Hematopoietic multipotent progenitor cell treated with erythropoietin and hydrocortisone succinate and interleukin-3 and kit ligand, for 15 days (in vitro differentiated cells): ENCODE measurements at regions not wholly inside any gene's neighbourhood (a gene's known extent, or its start where the extent isn't known, plus 50 kb on each side); places are given as distances from the start of the nearest gene placed in this dataset.
"Not testable (repeated sequence)": the region's sequence is repeated elsewhere in the genome, so short reads cannot be mapped to it uniquely, and the experiment has no call there.

Experiments
- DNase-seq: peaks from one replicate; pipeline ENCODE4 v3.0.0-alpha.2; 2015; ENCODE audit warnings: low spot score

DNA sequence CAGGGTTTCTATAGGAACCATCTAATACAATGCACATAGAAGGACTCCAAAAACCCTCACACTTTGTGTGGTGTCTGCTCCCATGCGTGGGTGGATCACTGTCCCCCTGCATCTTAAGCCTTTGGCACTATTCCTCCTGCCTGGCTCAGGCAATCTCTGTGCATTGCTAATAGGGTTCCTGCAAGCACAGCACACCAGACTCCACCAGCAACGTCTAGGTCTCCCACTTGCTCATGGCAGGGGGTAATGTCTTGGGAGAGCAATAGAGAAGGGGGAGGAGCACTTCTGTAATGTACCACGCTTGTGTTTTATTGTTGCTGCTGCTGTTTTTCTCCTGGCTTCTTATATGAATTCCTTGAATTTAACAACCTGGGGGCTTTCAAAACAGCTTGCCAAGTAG lies 182.6 kb upstream of the GLRA1 start:
- no peak for DNase-seq

DNA sequence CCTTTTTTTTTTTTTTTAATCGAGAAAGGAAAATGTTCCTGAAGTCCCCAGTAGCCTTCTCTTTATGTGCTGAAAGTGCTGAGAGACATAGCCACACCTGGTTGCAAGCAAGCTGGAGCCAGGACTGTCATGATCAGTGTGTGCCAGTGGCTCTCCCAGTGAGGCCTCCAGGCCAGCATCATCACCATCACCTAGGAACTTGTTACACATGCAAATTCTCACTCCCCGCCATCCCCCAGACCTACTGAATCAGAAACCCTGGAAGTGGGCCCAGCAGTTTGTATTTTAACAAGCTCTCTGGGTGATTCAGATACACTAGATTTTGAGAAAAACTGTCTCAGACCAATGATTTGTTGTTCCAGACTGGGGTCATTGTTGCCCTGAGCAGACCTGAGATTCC lies 181.9 kb upstream of the GLRA1 start:
- DNase-seq, result no peak

- DNase-seq, result no peak
Observed at GRCh38 chr5:152105085-152105484, 180.4 kb upstream of the GLRA1 start.

GRCh38 chr5:152104211-152104610 lies 179.6 kb upstream of the GLRA1 start:
- DNase-seq, result no peak

DNA sequence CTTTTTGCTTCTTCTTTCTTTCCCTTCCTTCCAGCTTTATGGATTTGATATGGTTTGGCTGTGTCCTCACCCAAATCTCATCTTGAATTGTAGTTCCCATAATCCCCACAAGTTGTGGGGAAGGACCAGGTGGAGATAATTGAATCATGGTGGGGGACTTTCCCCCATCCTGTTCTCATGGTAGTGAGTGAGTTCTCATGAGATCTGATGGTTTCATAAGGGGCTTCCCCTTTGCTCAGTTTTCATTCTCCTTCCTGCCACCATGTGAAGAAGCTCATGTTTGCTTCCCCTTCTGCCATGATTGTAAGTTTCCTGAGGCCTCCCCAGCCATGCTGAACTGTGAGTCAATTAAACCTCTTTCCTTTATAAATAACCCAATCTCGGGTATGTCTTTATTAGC lies 178.3 kb upstream of the GLRA1 start:
- not testable (repeated sequence) for DNase-seq

- DNase-seq, result no peak
Observed at GRCh38 chr5:152102057-152102456, 177.4 kb upstream of the GLRA1 start.

- no peak for DNase-seq
Observed at GRCh38 chr5:152100462-152100861, 175.8 kb upstream of the GLRA1 start.

GRCh38 chr5:152097128-152097527 lies 172.5 kb upstream of the GLRA1 start:
- no peak for DNase-seq

DNA sequence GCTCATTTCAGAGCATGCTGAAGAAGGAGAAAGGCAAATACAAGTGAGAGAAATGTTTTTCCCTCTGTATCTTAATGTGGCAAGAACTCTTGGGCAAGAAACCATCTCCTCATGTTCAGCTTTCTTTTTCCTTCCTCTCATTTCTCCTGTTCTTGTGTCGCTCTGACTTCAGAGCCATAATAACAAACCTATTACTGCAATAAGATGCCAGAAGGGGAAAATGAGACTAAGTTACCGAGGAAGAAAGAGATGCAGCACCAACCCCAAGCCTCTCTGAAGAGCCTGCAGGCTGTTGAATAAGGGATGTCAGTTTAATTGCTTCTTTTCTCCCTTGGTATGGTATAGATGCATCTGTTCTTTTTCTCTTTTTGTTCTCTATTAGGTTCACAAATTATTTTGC lies 170.1 kb upstream of the GLRA1 start:
- DNase-seq, result no peak

- no peak for DNase-seq
Observed at GRCh38 chr5:152094060-152094459, 169.4 kb upstream of the GLRA1 start.

DNA sequence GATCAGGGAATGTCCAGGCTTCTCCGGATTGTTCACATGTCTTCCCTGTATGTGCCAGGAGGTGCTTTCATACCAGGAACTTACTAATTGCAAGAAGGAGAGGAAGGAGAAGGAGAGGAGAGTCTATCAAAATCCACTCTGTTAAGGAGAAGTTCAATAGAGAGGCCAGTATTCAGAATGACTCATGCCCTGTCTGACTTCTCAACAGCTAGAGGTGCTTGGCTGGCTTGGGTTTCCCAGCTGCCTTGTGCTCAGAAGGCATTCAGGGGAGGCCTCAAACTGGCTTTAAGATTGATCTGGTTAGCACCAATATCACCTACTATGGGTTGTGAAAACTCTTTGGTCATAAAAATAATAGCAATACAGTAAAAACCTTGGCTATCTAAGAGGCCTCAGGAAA lies 167.9 kb upstream of the GLRA1 start:
- DNase-seq, result no peak

DNA sequence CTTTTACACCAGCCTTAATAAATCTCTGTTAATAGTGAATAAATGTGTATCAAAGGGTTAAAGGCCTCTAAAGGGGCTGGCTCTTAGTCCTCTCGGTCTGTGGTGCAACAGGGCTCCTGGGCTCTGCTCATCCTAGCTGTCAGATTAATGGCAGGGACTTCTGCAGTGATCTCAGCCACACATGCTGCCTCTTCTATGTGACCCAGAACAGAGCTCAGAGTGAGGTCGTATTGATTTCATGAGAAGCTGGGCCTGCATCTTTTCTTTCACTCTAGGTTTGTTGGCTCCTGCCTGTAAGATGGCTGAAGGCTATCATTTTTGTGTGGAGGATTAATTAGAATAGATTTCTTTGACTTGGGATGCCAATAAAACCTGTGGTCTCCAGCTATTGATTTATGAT lies 165.0 kb upstream of the GLRA1 start:
- DNase-seq, result no peak

DNA sequence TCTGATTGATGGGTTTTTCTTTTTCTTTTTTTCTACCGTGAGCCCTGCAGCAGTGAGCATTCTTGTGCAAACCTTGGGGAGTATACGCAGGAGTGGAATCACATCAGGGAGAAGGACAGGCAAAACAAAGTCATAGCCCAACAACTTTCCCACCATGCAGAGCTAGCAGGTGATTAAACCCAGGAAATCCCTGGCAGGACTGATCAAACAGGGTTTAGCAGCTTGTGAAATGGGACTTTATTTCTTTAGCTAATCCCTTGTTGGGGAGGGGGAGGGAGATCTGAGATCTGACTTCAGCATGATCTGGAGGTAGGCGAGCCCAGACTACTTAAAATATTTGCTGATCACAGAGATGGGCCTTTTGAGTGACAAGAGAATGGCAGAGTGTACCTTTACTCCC lies 162.0 kb upstream of the GLRA1 start:
- DNase-seq, result no peak

- DNase-seq, result no peak
Observed at GRCh38 chr5:152084476-152084875, 159.8 kb upstream of the GLRA1 start.

DNA sequence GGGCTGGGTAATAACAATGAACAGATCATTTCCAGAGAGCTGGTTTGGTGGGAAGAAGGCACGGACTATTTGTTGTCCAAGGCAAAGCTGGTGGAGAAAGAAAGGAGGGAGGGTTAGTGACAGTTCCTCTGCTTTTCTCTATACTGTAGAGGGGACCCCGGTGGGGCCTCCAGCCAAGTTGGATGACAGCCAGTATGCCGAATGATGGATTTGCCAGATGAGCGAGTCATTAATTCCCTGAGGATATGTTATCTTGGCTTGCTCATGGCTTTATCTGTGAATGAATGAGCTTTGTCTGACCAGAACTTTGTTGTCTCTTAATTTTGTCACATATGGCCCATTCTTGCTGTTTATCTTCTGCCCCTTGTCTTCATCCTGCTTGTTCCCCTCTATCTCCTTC lies 158.6 kb upstream of the GLRA1 start:
- no peak for DNase-seq

- DNase-seq, result no peak
Observed at GRCh38 chr5:152072091-152072490, 147.4 kb upstream of the GLRA1 start.

DNA sequence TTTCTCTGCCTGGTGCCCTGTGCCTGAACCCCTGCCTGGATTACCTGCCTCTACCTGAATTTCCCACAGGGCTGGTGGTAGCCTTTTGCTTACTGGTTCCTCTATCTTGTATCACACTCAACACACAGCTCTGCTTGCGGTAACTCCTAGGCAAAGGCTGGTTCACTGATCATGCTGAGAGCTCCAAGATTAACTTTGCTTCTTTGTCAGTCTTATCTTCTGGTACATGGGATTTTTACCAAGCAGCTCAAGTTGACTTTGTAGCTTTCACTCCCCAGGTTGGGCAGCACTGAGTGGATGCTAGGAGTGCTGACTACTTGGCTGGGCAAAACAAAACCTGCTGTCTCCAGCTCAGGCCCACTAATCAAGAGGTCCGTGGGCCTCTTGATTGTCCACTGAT lies 145.9 kb upstream of the GLRA1 start:
- no peak for DNase-seq

GRCh38 chr5:152066784-152067183 lies 142.1 kb upstream of the GLRA1 start:
- DNase-seq, result no peak

GRCh38 chr5:152063004-152063403 lies 138.4 kb upstream of the GLRA1 start:
- DNase-seq, result no peak

DNA sequence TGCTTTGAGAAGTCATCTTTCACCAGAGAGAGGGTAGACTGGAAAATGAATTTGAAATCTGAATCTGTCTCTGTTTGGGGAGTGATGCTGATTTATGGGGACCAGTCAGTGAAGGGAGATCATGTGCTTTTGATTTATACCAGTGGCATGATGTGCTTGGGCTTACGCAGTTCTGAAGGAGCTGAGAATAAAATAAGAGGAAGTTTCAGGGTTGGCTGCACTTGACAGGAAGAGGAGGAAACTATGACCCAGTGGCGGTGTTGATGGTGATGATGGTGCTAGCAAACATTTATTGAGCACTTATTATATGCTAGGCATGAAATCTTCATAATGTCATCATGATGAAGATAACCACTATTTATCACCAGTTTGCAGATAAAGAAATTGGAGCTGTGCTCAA lies 136.4 kb upstream of the GLRA1 start:
- DNase-seq, result no peak

- no peak for DNase-seq
Observed at GRCh38 chr5:152058267-152058666, 133.6 kb upstream of the GLRA1 start.

DNA sequence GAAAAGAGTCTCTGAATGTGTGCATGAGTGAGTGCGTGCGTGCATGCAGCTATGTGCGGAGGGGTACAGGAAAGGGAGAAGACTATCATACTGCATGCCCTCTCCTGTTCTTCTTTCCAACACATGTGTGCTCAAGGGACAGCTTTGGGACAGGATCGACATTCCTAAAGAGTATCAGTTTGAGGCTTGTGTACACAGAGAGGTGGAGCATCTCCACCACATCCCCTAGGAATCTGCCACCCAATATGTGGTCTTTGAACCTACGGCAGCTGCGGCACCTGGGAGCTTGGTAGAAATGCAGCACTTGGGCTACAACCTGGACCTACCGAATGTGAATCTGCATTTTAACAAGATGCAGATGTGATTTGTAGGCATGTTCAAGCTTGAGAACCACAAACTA lies 132.3 kb upstream of the GLRA1 start:
- no peak for DNase-seq

GRCh38 chr5:152052470-152052869 lies 127.8 kb upstream of the GLRA1 start:
- no peak for DNase-seq

DNA sequence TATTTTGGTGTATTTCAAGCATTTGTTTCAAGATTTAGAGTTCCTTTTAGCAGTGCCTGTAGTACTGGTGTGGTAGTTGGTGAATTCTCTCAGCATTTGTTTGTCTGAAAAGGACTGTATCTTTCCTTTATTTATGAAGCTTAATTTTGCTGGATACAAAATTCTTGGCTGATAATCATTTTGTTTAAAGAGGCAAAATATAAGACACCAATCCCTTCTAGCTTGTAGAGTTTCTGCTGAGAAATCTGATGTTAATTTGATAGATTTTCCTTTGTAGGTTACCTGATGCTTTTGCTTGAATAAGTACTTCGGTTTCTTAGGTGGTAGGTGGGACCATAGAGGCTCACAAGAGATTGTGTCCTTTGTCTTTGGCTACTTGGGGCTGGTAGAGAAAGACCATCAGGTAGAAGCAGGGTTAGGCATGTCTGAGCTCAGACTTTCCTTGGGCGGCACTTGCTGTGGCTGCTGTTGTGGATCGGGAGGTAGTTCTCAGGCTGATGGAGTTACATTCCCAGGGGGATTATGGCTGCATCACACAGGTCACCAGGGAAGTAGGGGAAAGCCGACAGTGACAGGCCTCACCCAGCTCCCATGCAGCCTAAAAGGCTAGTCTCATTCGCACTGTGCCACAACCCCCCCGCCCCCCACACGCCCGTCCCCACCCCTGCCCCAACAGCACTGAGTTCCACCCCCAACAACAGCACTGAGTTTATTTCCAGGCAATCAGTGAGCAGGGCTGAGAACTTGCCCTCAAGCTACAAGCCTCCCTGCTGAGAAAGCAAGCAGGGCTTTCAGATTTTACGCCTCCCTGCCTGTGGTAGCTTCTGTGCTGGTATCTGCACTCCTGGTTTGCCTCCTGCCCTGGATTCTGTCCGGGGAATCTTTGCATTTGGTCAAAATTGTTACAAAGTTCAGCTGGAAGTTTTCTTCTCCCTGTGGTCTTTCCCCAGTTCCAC lies 127.1 kb upstream of the GLRA1 start:
- DNase-seq, result no peak
